ENCODE measurements at regions not wholly inside any gene's neighbourhood (a gene's known extent, or its start where the extent isn't known, plus 50 kb on each side); places are given as distances from the start of the nearest gene placed in this dataset.

- Histone ChIP-seq H3K27me3 (ENCODE audit: control insufficient read depth in 2 of 2, insufficient read depth in 2 of 2, low read length in 2 of 2) (no peaks in the 10 kb centered on the region), H3K4me3 (ENCODE audit: low read length) (no peak overlapping the region), H3K9me3 (ENCODE audit: control insufficient read depth in 2 of 3, low read length in 3 of 3) (no peaks in the 10 kb centered on the region), H3K27ac (ENCODE audit: low read depth, low read length) (no peak overlapping the region), H3K4me1 (ENCODE audit: control insufficient read depth in 2 of 2, insufficient read depth in 2 of 2, low read length in 2 of 2) (no peaks in the 10 kb centered on the region), H3K36me3 (ENCODE audit: control insufficient read depth in 2 of 3, insufficient read depth in 3 of 3, low read length in 3 of 3) (no peaks in the 10 kb centered on the region)
- DNase-seq (no peak), ATAC-seq (no peak)
- ChIA-PET POLR2A (no interaction called here), CTCF (no interaction called here)
- Mint-ChIP-seq H3K36me3 (no peaks in the 10 kb centered on the region), H3K27ac (no peak overlapping the region), H3K27me3 (no peaks in the 10 kb centered on the region), H3K4me3 (no peak overlapping the region), H3K4me1 (no peaks in the 10 kb centered on the region), H3K9me3 (peaks cover 0 to 6% (median 0%) of the 10 kb centered on the region in 11 donors)
- intact Hi-C loops (cut with micrococcal nuclease), result no loop called here
These were observed 280.0 kb downstream of the ANKRD50 start for GRCh38 chr4:124432500-124432899.

GRCh38 chr4:124433044-124433443, 279.5 kb downstream of the ANKRD50 start:
- Histone ChIP-seq H3K27ac (ENCODE audit: low read depth, low read length) (no peak overlapping the region), H3K4me1 (ENCODE audit: control insufficient read depth in 2 of 2, insufficient read depth in 2 of 2, low read length in 2 of 2) (no peaks in the 10 kb centered on the region), H3K27me3 (ENCODE audit: control insufficient read depth in 2 of 2, insufficient read depth in 2 of 2, low read length in 2 of 2) (no peaks in the 10 kb centered on the region), H3K36me3 (ENCODE audit: control insufficient read depth in 2 of 3, insufficient read depth in 3 of 3, low read length in 3 of 3) (no peaks in the 10 kb centered on the region), H3K9me3 (ENCODE audit: control insufficient read depth in 2 of 3, low read length in 3 of 3) (no peaks in the 10 kb centered on the region), H3K4me3 (ENCODE audit: low read length) (no peak overlapping the region)
- no peak overlapping the region for H3K4me3 Mint-ChIP-seq
- H3K4me1 Mint-ChIP-seq, result no peaks in the 10 kb centered on the region
- ChIA-PET CTCF (no interaction called here), POLR2A (no interaction called here)
- H3K27ac Mint-ChIP-seq, result no peak overlapping the region
- peaks cover 0 to 3% (median 0%) of the 10 kb centered on the region in 5 donors for H3K36me3 Mint-ChIP-seq
- DNase-seq (no peak), ATAC-seq (no peak)
- H3K9me3 Mint-ChIP-seq, result peaks cover 0 to 12% (median 0%) of the 10 kb centered on the region in 11 donors
- no peaks in the 10 kb centered on the region for H3K27me3 Mint-ChIP-seq
- intact Hi-C loops (cut with micrococcal nuclease), result no loop called here

DNA sequence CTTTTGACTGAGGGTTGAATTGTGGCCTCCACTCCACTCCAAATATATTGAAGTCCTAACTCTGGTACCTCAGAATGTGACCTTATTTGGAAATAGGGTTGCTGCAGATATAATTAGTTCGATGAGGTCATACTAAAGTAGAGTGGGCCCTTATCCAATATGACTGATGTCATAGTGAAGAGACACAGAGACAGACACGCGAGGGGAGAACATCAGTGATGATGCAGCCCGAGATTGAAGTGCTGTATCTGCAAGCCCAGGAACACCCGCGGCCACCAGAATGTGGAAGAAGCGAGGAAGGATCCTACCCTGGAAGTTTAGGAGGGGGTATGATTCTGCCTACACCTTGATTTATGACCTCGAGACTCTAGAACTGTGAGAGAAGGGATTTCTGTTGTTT, 279.0 kb downstream of the ANKRD50 start:
- H3K27ac Mint-ChIP-seq, result no peak overlapping the region
- POLR2A ChIA-PET, result no interaction called here

DNA sequence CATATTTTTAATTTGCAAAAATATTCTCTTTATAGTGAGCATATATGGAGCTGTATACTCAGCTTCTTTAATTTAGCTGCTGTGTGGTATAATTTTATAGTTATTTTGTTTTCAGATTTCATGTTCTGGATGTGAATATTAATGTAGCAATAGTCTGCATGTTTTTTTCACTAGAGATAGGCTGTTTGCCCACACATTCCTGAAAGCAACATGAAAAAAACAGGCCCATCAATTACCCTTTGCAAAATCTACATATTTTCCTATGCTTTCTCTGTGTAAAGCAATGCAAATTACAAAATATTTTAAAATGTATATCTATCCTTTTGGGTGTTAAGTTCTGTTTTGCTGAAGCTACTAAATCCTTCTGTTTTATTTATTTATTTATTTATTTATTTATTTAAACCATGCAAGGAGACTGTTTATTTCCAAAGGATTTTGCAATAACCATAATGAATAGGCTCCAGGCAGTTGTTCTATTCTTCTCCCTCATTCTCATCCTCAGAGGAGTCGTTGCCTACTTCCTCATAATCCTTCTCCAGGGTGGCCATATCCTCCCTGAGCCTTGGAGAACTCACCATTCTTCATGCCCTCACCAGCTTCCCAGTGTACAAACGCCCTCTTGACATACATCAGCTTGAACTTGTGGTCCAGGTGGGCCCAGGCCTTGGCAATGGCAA, 277.1 kb downstream of the ANKRD50 start:
- no peaks in the 10 kb centered on the region for H3K4me1 ChIP-seq (ENCODE audit: control insufficient read depth in 2 of 2, insufficient read depth in 2 of 2, low read length in 2 of 2)
- H3K9me3 ChIP-seq (ENCODE audit: control insufficient read depth in 2 of 3, low read length in 3 of 3), result no peaks in the 10 kb centered on the region
- H3K9me3 Mint-ChIP-seq, result peaks cover 0 to 13% (median 0%) of the 10 kb centered on the region in 11 donors
- ATAC-seq (no peak), DNase-seq (no peak)
- no peak overlapping the region for H3K4me3 ChIP-seq (ENCODE audit: low read length)
- H3K36me3 Mint-ChIP-seq, result peaks cover 0 to 3% (median 0%) of the 10 kb centered on the region in 5 donors
- no peaks in the 10 kb centered on the region for H3K27me3 Mint-ChIP-seq
- POLR2A ChIA-PET, result no interaction called here
- H3K27ac ChIP-seq (ENCODE audit: low read depth, low read length), result no peak overlapping the region
- H3K27ac Mint-ChIP-seq, result no peak overlapping the region
- intact Hi-C loops (cut with micrococcal nuclease), result no loop called here
- H3K4me3 Mint-ChIP-seq, result no peak overlapping the region
- H3K36me3 ChIP-seq (ENCODE audit: control insufficient read depth in 2 of 3, insufficient read depth in 3 of 3, low read length in 3 of 3), result no peaks in the 10 kb centered on the region
- H3K4me1 Mint-ChIP-seq, result no peaks in the 10 kb centered on the region
- no peaks in the 10 kb centered on the region for H3K27me3 ChIP-seq (ENCODE audit: control insufficient read depth in 2 of 2, insufficient read depth in 2 of 2, low read length in 2 of 2)
- CTCF ChIA-PET, result no interaction called here

More for the DNA sequence above, 279.0 kb downstream of the ANKRD50 start:
- Histone ChIP-seq H3K4me1 (ENCODE audit: control insufficient read depth in 2 of 2, insufficient read depth in 2 of 2, low read length in 2 of 2) (no peaks in the 10 kb centered on the region), H3K4me3 (ENCODE audit: low read length) (no peak overlapping the region), H3K27ac (ENCODE audit: low read depth, low read length) (no peak overlapping the region), H3K36me3 (ENCODE audit: control insufficient read depth in 2 of 3, insufficient read depth in 3 of 3, low read length in 3 of 3) (no peaks in the 10 kb centered on the region), H3K27me3 (ENCODE audit: control insufficient read depth in 2 of 2, insufficient read depth in 2 of 2, low read length in 2 of 2) (no peaks in the 10 kb centered on the region), H3K9me3 (ENCODE audit: control insufficient read depth in 2 of 3, low read length in 3 of 3) (no peaks in the 10 kb centered on the region)
- peaks cover 0 to 13% (median 0%) of the 10 kb centered on the region in 11 donors for H3K9me3 Mint-ChIP-seq
- CTCF ChIA-PET, result no interaction called here
- DNase-seq (no peak), ATAC-seq (no peak)
- H3K4me1 Mint-ChIP-seq, result no peaks in the 10 kb centered on the region
- H3K36me3 Mint-ChIP-seq, result peaks cover 0 to 3% (median 0%) of the 10 kb centered on the region in 5 donors
- no peaks in the 10 kb centered on the region for H3K27me3 Mint-ChIP-seq
- no peak overlapping the region for H3K4me3 Mint-ChIP-seq
- intact Hi-C loops (cut with micrococcal nuclease), result no loop called here

DNA sequence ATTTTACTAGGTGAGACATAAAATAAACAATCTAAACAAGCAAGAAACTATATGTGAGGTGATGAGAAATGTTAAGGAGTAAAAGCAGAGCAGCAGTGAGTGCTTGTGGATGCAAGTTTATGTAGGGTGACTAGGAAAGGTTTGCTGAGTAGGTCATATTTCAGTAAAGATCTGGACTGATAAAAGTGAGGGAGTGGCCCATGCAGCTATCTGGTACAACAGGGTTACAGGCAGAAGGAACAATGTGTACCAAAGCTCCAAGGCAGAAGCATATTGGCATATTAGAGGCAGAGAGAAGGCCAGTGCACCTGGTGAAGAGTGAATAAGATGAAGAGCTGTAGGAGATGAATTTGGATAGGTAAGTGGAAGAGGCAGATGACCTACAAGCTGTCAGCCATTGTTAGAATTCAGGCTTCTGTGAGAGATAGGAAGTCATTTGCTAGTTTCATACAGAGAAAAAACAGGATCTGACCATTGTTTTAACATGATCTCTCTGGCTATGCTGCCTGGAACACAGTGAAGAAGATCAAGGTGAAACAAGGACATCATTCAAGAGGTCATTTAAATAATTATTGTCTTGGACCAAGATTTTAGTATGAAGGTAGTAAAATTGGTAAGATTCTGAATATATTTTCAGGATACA, 274.6 kb downstream of the ANKRD50 start:
- ATAC-seq, result no peak
- Mint-ChIP-seq H3K9me3 (peaks cover 0 to 11% (median 2%) of the 10 kb centered on the region in 11 donors), H3K27me3 (no peaks in the 10 kb centered on the region), H3K4me3 (no peak overlapping the region), H3K4me1 (no peaks in the 10 kb centered on the region), H3K27ac (no peak overlapping the region), H3K36me3 (peaks cover 0 to 3% (median 0%) of the 10 kb centered on the region in 5 donors)
- intact Hi-C loops (cut with micrococcal nuclease), result no loop called here
- no peak for DNase-seq
- ChIA-PET POLR2A (no interaction called here), CTCF (no interaction called here)
- Histone ChIP-seq H3K27ac (ENCODE audit: low read depth, low read length) (no peak overlapping the region), H3K4me3 (ENCODE audit: low read length) (no peak overlapping the region), H3K4me1 (ENCODE audit: control insufficient read depth in 2 of 2, insufficient read depth in 2 of 2, low read length in 2 of 2) (no peaks in the 10 kb centered on the region), H3K36me3 (ENCODE audit: control insufficient read depth in 2 of 3, insufficient read depth in 3 of 3, low read length in 3 of 3) (no peaks in the 10 kb centered on the region), H3K27me3 (ENCODE audit: control insufficient read depth in 2 of 2, insufficient read depth in 2 of 2, low read length in 2 of 2) (no peaks in the 10 kb centered on the region), H3K9me3 (ENCODE audit: control insufficient read depth in 2 of 3, low read length in 3 of 3) (no peaks in the 10 kb centered on the region)

DNA sequence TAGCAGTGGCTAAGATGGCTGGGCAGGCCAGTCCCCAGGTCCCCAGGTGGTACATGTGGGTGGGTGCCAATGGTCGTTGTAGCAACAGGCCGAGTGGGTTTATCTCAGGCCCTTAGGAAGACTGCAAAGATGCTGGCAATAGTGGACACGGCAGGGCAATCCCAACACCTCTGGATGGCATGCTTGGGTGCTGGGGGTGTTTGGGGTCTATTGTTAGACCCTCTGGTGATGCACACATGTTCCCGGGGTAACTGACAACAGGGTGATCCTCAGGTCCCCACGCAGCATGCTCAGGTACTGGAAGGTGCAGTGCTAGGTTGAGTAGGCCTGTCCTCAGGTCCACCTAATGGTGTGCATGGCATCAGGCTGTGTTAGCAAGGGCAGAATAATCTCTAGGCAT, 267.5 kb downstream of the ANKRD50 start:
- Histone ChIP-seq H3K9me3 (ENCODE audit: control insufficient read depth in 2 of 3, low read length in 3 of 3) (no peaks in the 10 kb centered on the region), H3K27me3 (ENCODE audit: control insufficient read depth in 2 of 2, insufficient read depth in 2 of 2, low read length in 2 of 2) (no peaks in the 10 kb centered on the region), H3K27ac (ENCODE audit: low read depth, low read length) (no peak overlapping the region), H3K4me3 (ENCODE audit: low read length) (no peak overlapping the region), H3K36me3 (ENCODE audit: control insufficient read depth in 2 of 3, insufficient read depth in 3 of 3, low read length in 3 of 3) (no peaks in the 10 kb centered on the region), H3K4me1 (ENCODE audit: control insufficient read depth in 2 of 2, insufficient read depth in 2 of 2, low read length in 2 of 2) (no peaks in the 10 kb centered on the region)
- Mint-ChIP-seq H3K4me3 (no peak overlapping the region), H3K36me3 (peaks cover 0 to 4% (median 0%) of the 10 kb centered on the region in 5 donors), H3K4me1 (no peaks in the 10 kb centered on the region), H3K9me3 (peaks cover 2 to 27% (median 9%) of the 10 kb centered on the region in 11 donors), H3K27me3 (peaks cover 0 to 6% (median 0%) of the 10 kb centered on the region in 5 donors), H3K27ac (no peak overlapping the region)
- ATAC-seq (no peak), DNase-seq (no peak)
- intact Hi-C loops (cut with micrococcal nuclease), result no loop called here
- POLR2A ChIA-PET, result no interaction called here
- CTCF ChIA-PET, result no interaction called here

DNA sequence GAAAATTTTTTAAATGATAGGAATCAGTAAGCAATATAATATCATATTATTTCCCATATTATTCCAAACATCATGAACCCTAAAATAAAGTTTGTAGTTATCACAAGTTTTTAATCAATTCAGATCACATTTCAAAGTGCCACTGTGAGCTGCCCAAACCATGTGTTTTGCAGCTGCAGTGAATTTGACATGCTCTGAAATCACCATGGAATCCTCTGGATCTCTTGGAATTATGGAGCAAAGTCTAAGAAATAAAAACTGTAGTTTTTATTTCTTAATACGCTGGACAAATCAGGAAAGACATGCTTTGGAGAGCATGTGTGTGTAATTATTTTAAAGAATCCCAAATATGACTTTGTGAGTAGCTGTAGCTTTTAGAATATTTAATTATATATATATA, 262.7 kb downstream of the ANKRD50 start:
- H3K4me3 Mint-ChIP-seq, result no peak overlapping the region
- intact Hi-C loops (cut with micrococcal nuclease), result no loop called here
- peaks cover 0 to 4% (median 0%) of the 10 kb centered on the region in 5 donors for H3K36me3 Mint-ChIP-seq

More for the DNA sequence above, 262.7 kb downstream of the ANKRD50 start:
- DNase-seq (no peak), ATAC-seq (no peak)
- H3K9me3 Mint-ChIP-seq, result peaks cover 0 to 20% (median 6%) of the 10 kb centered on the region in 11 donors
- peaks cover 0 to 11% (median 0%) of the 10 kb centered on the region in 5 donors for H3K27me3 Mint-ChIP-seq
- H3K27ac ChIP-seq (ENCODE audit: low read depth, low read length), result no peak overlapping the region
- no peaks in the 10 kb centered on the region for H3K36me3 ChIP-seq (ENCODE audit: control insufficient read depth in 2 of 3, insufficient read depth in 3 of 3, low read length in 3 of 3)
- ChIA-PET CTCF (no interaction called here), POLR2A (no interaction called here)
- no peaks in the 10 kb centered on the region for H3K4me1 ChIP-seq (ENCODE audit: control insufficient read depth in 2 of 2, insufficient read depth in 2 of 2, low read length in 2 of 2)
- H3K4me3 ChIP-seq (ENCODE audit: low read length), result no peak overlapping the region
- H3K27me3 ChIP-seq (ENCODE audit: control insufficient read depth in 2 of 2, insufficient read depth in 2 of 2, low read length in 2 of 2), result no peaks in the 10 kb centered on the region
- H3K4me1 Mint-ChIP-seq, result no peaks in the 10 kb centered on the region
- no peaks in the 10 kb centered on the region for H3K9me3 ChIP-seq (ENCODE audit: control insufficient read depth in 2 of 3, low read length in 3 of 3)
- H3K27ac Mint-ChIP-seq, result no peak overlapping the region

All from naive thymus-derived CD4-positive, alpha-beta T cell (primary cell).